Activated CD8-positive, alpha-beta T cell treated with anti-CD3 and anti-CD28 coated beads, Interleukin-2, amount 10 ng/mL, durations not matched to agents 7 days and 5 days (primary cell): ENCODE measurements at regions not wholly inside any gene's neighbourhood (a gene's known extent, or its start where the extent isn't known, plus 50 kb on each side); places are given as distances from the start of the nearest gene placed in this dataset.

Experiments
- ATAC-seq: fragments of 150-1000 bp; cut with Tn5 transposase; one replicate; pipeline ENCODE4 v1.10.0; 2021; ENCODE audit warnings: moderate library complexity
- CTCF ChIA-PET: fragments of 350-600 bp; sonication (Branson Sonifier 250); formaldehyde crosslinking; loops from one replicate; lab custom pipeline; 2021; ENCODE audit warnings: antibody characterized with exemption; lab: Charles Lee
- POLR2A ChIA-PET: fragments of 350-600 bp; sonication (Branson Sonifier 250); formaldehyde crosslinking; loops from one replicate; lab custom pipeline; 2021; ENCODE audit warnings: antibody characterized with exemption; lab: Charles Lee
- DNase-seq: peaks from one replicate; pipeline ENCODE4 v3.0.0-alpha.2; 2020
- H3K27ac Mint-ChIP-seq: one replicate; pipeline ENCODE4 v1.8.0; 2021; ENCODE audit warnings: mild to moderate bottlenecking, mixed read lengths
- H3K27me3 Mint-ChIP-seq: one replicate; pipeline ENCODE4 v1.8.0; 2021; ENCODE audit warnings: low read depth, mixed read lengths
- H3K36me3 Mint-ChIP-seq: one replicate; pipeline ENCODE4 v1.8.0; 2021; ENCODE audit warnings: low read depth, mixed read lengths
- H3K4me1 Mint-ChIP-seq: one replicate; pipeline ENCODE4 v1.8.0; 2021; ENCODE audit warnings: low read depth, mixed read lengths
- H3K4me3 Mint-ChIP-seq: one replicate; pipeline ENCODE4 v1.8.0; 2021; ENCODE audit warnings: mild to moderate bottlenecking, mixed read lengths
- H3K9me3 Mint-ChIP-seq: one replicate; pipeline ENCODE4 v1.8.0; 2022; ENCODE audit warnings: mixed read lengths; ENCODE audit not compliant: insufficient read depth

DNA sequence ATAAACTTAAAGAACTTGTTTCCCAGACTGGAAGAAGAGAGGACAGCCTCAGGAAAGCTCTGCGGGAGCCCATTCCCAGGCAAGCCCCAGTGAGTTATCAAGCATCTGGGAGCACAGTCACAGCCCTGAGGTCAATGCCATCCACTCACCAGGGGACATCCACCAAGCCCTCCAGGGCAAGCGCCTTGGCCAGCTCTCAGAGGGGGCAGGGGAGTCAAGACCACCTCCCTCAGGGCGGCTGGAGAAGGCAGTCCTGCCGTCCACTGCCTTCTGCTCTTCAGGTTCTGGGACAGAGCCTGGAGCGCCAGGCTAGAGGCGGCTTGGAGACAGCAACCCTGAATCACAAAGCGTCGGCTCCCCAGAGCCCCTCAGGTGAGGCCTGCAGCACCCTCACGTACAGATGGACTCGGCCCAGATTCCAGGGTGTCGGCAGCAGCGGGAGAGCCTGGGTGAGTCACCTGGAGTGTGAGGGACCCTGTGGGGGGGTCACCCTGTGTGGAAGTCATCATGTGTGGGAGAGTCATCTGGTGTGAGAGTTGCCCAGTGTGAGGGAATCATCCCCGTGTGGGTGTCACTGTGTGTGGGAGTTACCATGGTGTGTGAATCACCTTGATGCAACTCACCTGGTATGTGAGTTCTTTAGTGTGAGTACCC, 100.9 kb upstream of the TEX51 start:
- Mint-ChIP-seq H3K4me1 (no peaks in the 10 kb centered on the region), H3K27me3 (peaks cover 13% of the 10 kb centered on the region), H3K9me3 (no peaks in the 10 kb centered on the region), H3K27ac (no peak overlapping the region), H3K36me3 (no peaks in the 10 kb centered on the region), H3K4me3 (no peak overlapping the region)
- ChIA-PET CTCF (no interaction called here), POLR2A (no interaction called here)
- no peak for ATAC-seq
- peak; percentile 10 for DNase-seq

DNA sequence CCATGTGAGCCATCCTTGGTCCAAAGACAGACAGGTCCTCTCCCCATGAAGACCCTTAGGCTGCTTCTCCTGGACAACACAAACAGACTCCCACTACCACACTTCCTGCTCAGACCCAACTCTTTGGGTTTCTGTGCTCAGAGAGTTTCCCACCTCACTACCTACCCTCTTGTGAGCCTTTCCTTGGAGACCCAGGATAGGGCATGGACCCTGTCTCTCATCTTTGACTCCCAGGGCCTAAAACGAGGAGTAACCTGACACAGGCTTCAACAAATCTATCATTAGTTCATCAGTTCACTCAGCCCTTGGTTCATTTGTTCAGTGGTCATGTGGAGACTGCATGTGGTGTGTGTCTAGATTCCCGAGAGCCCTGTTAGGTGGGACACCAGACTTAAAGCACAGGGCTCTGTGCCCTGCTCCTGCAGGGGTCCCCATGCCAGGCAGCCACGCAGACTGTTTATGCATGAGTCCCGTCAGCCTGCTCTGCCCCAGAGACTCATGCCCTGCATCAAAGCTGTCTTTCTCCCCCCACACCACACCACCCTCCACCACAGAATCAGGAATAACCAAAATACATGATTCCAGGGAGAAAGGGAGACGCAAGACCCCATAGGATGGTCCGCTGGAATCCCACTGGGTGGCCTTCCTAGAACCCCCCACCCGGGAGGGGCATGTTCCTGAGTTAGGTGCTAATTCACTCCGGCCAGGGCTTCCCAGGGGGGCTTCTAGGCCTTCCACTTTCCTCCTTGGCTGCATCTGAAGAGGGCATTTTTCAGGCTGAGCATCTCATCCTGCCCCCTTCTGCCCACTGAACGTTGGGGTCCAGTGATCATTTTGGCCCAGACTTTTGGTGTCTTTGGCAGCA, 100.2 kb upstream of the TEX51 start:
- Mint-ChIP-seq H3K36me3 (no peaks in the 10 kb centered on the region), H3K4me1 (no peaks in the 10 kb centered on the region), H3K27me3 (peaks cover 7% of the 10 kb centered on the region), H3K9me3 (no peaks in the 10 kb centered on the region), H3K4me3 (no peak overlapping the region), H3K27ac (no peak overlapping the region)
- no peak for ATAC-seq
- peak; percentile 11 for DNase-seq
- POLR2A ChIA-PET = no interaction called here
- CTCF ChIA-PET = no interaction called here

DNA sequence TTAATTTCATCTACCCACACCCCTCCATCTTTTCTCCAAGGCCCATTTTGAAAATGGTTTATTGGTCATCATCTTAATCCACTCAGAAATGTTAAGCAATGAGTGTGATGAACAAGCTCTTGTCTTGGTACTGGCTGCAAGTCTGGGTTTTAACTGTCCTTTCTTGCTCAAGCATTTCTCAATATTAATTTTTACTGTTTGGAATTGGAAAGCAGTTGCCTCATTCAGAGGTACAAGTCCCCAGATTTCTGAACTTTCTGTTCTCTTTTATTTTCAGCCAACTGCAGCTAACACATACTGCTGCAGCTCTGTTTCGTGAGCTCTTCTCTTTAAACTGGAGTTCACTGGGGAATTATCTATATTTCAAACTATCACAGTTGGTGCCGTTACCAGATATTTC, 99.4 kb upstream of the TEX51 start:
- H3K27ac Mint-ChIP-seq = no peak overlapping the region
- H3K27me3 Mint-ChIP-seq = peaks cover 5% of the 10 kb centered on the region
- DNase-seq (no peak), ATAC-seq (no peak)
- ChIA-PET CTCF (no interaction called here), POLR2A (no interaction called here)
- no peaks in the 10 kb centered on the region for H3K36me3 Mint-ChIP-seq
- no peaks in the 10 kb centered on the region for H3K4me1 Mint-ChIP-seq
- no peaks in the 10 kb centered on the region for H3K9me3 Mint-ChIP-seq
- no peak overlapping the region for H3K4me3 Mint-ChIP-seq

DNA sequence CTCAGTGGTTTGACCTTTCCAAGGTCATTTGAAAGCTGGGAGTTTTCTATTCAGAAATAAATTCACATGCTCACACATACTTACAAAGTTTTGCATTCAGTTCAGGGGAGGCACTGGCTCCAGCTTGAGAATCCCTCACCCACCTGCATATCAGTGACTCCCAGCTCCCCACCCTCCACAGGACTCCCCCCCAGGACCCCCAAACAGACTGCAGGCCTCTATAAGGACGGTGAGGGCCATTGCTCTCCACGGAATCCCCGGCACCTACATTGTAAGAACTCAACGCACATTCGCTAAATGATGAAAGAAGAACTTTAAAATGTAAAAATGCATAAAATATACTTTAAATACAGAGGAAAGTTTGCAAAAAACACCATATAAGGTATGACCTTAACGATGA, 97.2 kb upstream of the TEX51 start:
- no peak overlapping the region for H3K4me3 Mint-ChIP-seq
- CTCF ChIA-PET = no interaction called here
- ATAC-seq (no peak), DNase-seq (no peak)
- H3K36me3 Mint-ChIP-seq = no peaks in the 10 kb centered on the region
- H3K27me3 Mint-ChIP-seq = peaks cover 2% of the 10 kb centered on the region
- no peaks in the 10 kb centered on the region for H3K9me3 Mint-ChIP-seq
- no peak overlapping the region for H3K27ac Mint-ChIP-seq
- POLR2A ChIA-PET = no interaction called here
- H3K4me1 Mint-ChIP-seq = no peaks in the 10 kb centered on the region

DNA sequence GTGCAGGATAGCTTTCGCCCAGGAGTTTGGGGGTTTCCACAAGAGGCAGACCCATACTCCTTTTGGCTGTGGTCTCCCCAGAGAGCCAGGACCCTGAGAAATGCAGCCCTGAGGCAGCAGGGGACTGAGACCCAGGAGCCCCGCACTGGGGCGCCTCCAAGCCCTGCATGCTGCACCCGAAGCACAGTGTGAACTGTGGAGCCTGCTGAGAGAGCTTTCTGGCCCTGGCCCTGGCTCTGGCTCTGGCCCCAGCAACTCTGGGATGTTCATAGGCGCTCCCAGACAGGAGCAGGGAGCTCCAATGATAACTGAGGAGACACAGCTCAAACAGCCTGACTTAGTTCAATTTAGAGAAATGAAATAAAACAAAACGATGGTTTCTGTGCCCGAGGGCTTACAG, 96.4 kb upstream of the TEX51 start:
- Mint-ChIP-seq H3K27ac (no peak overlapping the region), H3K4me1 (no peaks in the 10 kb centered on the region), H3K27me3 (no peaks in the 10 kb centered on the region), H3K9me3 (no peaks in the 10 kb centered on the region), H3K4me3 (no peak overlapping the region), H3K36me3 (no peaks in the 10 kb centered on the region)
- ATAC-seq (no peak), DNase-seq (no peak)
- POLR2A ChIA-PET = no interaction called here
- CTCF ChIA-PET = no interaction called here

DNA sequence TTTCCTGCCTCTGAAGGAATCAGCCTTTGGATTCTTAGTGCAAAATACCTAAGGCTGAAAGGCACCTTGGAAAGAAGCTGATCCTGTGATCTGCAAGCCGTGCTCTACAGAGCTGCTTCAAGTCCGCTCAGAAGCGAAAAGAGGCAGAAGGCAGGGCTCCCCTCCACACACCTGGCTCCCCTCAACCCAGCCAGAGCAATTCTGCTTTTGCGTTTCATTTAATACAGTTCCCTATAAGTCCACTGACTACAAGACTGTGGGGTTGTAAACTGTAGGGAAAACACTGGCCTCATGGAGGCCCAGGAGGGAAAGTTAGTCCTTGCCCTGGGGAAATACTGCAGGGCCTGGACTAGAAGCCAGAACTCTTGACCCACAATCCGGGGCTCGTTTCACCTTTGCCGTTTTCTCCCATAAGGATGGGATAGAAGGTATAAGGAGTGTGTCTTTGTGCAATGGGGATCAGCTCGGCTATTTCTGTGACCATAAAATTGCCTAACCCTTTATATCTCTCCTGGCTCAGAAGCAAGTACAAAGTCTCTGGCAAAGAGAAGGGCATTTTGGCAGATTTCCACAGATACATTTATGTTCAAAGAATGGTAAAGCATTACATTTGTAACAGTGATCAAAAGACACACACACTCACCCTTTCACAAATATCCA, 95.8 kb upstream of the TEX51 start:
- CTCF ChIA-PET = no interaction called here
- POLR2A ChIA-PET = no interaction called here
- no peak overlapping the region for H3K27ac Mint-ChIP-seq
- ATAC-seq (no peak), DNase-seq (no peak)
- no peaks in the 10 kb centered on the region for H3K9me3 Mint-ChIP-seq
- H3K36me3 Mint-ChIP-seq = no peaks in the 10 kb centered on the region
- no peak overlapping the region for H3K4me3 Mint-ChIP-seq
- H3K27me3 Mint-ChIP-seq = no peaks in the 10 kb centered on the region
- no peaks in the 10 kb centered on the region for H3K4me1 Mint-ChIP-seq

DNA sequence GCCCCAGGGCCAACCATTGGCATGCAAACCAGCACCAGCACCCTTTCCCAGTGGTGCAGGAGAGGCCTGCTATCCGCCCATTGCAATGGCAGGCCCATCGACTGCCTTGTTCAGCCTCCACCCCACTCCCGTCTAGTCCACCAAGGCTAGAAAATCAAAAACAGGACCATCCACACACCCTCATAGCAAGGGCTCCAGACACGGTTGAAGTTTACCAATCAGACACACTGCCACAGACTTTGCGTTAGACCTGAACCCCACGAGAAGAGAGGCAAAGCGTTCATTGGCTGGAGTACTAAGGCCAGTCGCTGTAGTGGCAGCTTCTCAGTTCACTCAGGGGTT, 95.3 kb upstream of the TEX51 start:
- Mint-ChIP-seq H3K4me3 (no peak overlapping the region), H3K4me1 (no peaks in the 10 kb centered on the region), H3K27me3 (no peaks in the 10 kb centered on the region), H3K9me3 (no peaks in the 10 kb centered on the region), H3K27ac (no peak overlapping the region), H3K36me3 (no peaks in the 10 kb centered on the region)
- DNase-seq = no peak
- CTCF ChIA-PET = no interaction called here
- POLR2A ChIA-PET = no interaction called here
- no peak for ATAC-seq

DNA sequence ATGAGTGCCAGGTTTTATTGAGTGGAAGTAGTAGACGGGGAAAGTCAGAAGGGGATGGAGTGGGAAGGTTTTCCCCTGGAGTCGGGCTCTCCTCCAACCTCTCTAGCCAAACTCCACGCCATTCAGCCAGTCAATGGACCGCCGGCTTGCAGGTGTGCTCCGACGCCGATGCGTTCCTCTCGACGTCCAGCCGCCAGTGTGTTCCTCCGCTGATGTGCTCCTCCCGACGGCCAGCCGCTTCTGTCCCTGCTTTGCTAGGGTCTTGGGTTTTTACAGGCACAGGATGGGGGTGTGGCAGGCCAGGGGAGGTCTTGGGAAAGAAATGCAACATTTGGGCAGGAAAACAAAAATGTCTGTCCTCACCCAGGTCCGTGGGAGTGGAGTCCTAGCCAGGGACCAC, 94.3 kb upstream of the TEX51 start:
- CTCF ChIA-PET = no interaction called here
- peaks cover 4% of the 10 kb centered on the region for H3K27me3 Mint-ChIP-seq
- no peak overlapping the region for H3K4me3 Mint-ChIP-seq
- POLR2A ChIA-PET = no interaction called here
- no peaks in the 10 kb centered on the region for H3K4me1 Mint-ChIP-seq
- no peak overlapping the region for H3K27ac Mint-ChIP-seq
- H3K9me3 Mint-ChIP-seq = no peaks in the 10 kb centered on the region
- ATAC-seq (no peak), DNase-seq (peak; percentile 0)
- H3K36me3 Mint-ChIP-seq = no peaks in the 10 kb centered on the region

DNA sequence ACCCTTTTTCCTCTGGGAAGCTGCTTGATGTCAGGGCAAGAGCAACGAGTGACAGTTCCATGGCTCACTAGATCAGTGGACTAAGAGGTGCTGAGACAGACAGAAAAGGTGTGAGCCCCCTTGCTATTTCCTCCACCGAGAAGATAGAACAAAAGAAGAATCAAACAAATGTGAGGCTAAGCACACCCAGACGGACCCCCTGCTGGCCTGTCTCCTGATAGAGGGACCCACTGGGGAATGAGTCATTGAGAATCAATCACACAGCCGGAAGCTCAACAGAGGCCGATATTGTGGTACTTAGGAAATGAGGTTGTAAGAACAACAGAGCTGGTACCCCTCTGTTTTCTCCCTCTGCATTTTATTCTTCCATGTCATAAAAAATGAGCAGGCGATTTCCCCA, 89.8 kb upstream of the TEX51 start:
- DNase-seq (no peak), ATAC-seq (no peak)
- Mint-ChIP-seq H3K27me3 (peaks cover 8% of the 10 kb centered on the region), H3K27ac (no peak overlapping the region), H3K9me3 (no peaks in the 10 kb centered on the region), H3K4me1 (no peaks in the 10 kb centered on the region), H3K4me3 (no peak overlapping the region), H3K36me3 (no peaks in the 10 kb centered on the region)
- ChIA-PET CTCF (no interaction called here), POLR2A (no interaction called here)

DNA sequence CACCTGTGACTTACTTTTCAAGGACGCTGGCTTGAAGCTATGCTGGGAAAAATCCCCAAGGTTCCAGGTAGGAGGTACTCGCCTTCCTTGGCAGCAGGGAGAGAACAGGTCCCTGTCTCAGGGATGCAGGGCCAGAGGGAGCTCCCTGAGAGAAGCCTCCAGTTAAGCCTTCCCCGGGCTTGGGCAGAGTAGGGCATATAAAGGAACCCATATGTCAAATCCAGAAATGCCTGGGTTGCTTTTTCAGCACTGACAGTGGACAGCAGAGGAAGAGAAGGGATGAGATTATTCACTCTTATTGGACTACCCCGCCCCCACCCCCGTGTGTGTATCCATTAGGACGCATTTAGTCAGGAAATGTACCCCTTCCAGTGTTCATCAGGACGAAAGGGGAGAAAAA, 89.3 kb upstream of the TEX51 start:
- Mint-ChIP-seq H3K27me3 (peaks cover 12% of the 10 kb centered on the region), H3K27ac (no peak overlapping the region), H3K4me3 (no peak overlapping the region), H3K9me3 (no peaks in the 10 kb centered on the region), H3K36me3 (no peaks in the 10 kb centered on the region), H3K4me1 (no peaks in the 10 kb centered on the region)
- CTCF ChIA-PET = no interaction called here
- DNase-seq (no peak), ATAC-seq (no peak)
- POLR2A ChIA-PET = no interaction called here

DNA sequence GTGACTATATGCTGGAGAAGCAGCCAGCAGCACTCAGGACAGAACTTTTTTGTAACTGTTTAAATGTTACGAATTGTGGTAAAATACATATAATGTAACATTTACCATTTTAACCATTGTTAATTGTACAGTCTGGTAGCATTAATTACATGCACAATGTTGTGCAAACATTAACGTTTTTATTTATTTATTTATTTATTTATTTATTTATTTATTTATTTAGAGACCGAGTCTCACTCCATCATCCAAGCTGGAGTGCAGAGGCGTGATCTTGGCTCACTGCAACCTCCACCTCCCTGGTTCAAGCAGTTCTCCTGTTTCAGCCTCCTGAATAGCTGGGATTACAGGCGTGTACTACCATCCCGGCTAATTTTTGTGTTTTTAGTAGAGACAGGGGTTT, 88.7 kb upstream of the TEX51 start:
- ChIA-PET CTCF (no interaction called here), POLR2A (no interaction called here)
- Mint-ChIP-seq H3K4me3 (no peak overlapping the region), H3K27ac (no peak overlapping the region), H3K4me1 (no peaks in the 10 kb centered on the region), H3K27me3 (peaks cover 15% of the 10 kb centered on the region), H3K36me3 (no peaks in the 10 kb centered on the region), H3K9me3 (no peaks in the 10 kb centered on the region)
- DNase-seq (no peak), ATAC-seq (no peak)

DNA sequence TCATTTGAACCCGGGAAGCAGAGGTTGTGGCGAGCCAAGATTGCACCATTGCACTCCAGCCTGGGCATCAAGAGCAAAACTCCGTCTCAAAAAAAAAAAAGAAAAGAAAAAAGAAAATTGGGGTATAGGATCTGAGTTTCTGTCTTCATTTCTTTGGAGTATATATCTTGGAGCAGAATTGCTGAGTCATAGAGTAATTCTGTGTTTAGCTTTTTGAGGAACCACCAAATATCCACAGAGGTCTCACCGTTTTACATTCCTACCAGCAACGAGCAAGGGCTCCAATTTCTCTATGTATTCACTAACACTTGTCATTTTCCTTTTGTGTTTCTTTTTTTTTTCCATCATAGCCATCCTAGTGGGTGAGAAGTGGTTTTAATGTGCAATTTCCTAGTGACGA, 87.6 kb upstream of the TEX51 start:
- Mint-ChIP-seq H3K27me3 (peaks cover 15% of the 10 kb centered on the region), H3K9me3 (no peaks in the 10 kb centered on the region), H3K27ac (no peak overlapping the region), H3K4me3 (no peak overlapping the region), H3K36me3 (no peaks in the 10 kb centered on the region), H3K4me1 (no peaks in the 10 kb centered on the region)
- ATAC-seq (no peak), DNase-seq (no peak)
- ChIA-PET CTCF (no interaction called here), POLR2A (no interaction called here)
